Esophagus muscularis mucosa (tissue), 4 donors: ENCODE measurements at regions not wholly inside any gene's neighbourhood (a gene's known extent, or its start where the extent isn't known, plus 50 kb on each side); places are given as distances from the start of the nearest gene placed in this dataset.

ENCODE experiments used
- CTCF ChIP-seq, 3 experiments: fragments of 200-600 bp in 2 of 3; fragments of 450-650 bp in 1 of 3; sonication (generic) in 2 of 3; IDR thresholded peaks; one replicate each; pipeline ENCODE4 v1.5.1; 2017 to 2019; ENCODE audit warnings: antibody characterized with exemption in 3 of 3, mild to moderate bottlenecking in 2 of 3, moderate library complexity in 1 of 3
- EP300 ChIP-seq: sonication (generic); formaldehyde crosslinking; IDR thresholded peaks from one replicate; pipeline ENCODE4 v1.6.1; 2017; ENCODE audit warnings: antibody characterized with exemption
- POLR2A ChIP-seq: fragments of 450-650 bp; IDR thresholded peaks from one replicate; pipeline ENCODE4 v1.6.1; 2017; ENCODE audit warnings: antibody characterized with exemption, moderate library complexity, mild to moderate bottlenecking, low read depth

GRCh38 chr1:238233966-238234365, 343.2 kb upstream of the ZP4 start:
- TF ChIP-seq EP300 (no peak), POLR2A (no peak), CTCF (IDR thresholded peaks at IDR 0.05) (no peak)
